ENCODE measurements at regions not wholly inside any gene's neighbourhood (a gene's known extent, or its start where the extent isn't known, plus 50 kb on each side); places are given as distances from the start of the nearest gene placed in this dataset.

DNA sequence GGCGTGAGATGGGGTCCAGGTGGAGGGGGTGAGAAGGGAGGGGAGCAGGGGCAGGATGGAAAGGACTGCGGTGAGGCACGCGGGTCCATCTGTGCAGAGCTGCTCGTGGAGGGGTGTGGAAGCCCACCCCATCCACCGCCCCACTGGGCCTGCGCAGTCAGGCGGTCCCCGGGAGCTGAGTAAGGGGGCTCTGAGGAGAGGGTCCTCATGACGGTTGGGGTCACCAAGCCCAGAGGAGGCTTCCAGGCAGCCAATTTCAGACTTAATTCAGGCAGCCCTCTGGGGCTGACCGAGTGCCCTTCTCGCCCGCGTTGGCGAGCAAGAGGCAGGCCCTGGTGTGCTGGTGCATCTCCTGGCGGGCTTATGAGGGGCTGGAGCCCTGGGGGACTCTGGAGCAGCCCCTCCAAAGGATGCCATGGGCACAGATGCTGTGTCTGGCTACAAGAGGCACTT, 115.5 kb downstream of the KIF26A start:
- TF ChIP-seq, protein P1, sequence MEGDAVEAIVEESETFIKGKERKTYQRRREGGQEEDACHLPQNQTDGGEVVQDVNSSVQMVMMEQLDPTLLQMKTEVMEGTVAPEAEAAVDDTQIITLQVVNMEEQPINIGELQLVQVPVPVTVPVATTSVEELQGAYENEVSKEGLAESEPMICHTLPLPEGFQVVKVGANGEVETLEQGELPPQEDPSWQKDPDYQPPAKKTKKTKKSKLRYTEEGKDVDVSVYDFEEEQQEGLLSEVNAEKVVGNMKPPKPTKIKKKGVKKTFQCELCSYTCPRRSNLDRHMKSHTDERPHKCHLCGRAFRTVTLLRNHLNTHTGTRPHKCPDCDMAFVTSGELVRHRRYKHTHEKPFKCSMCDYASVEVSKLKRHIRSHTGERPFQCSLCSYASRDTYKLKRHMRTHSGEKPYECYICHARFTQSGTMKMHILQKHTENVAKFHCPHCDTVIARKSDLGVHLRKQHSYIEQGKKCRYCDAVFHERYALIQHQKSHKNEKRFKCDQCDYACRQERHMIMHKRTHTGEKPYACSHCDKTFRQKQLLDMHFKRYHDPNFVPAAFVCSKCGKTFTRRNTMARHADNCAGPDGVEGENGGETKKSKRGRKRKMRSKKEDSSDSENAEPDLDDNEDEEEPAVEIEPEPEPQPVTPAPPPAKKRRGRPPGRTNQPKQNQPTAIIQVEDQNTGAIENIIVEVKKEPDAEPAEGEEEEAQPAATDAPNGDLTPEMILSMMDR (IDR thresholded peaks at IDR 0.05) = no peak
- TF ChIP-seq POLR2AphosphoS5 (IDR thresholded peaks at IDR 0.05) = no peak
